GM04504 (cell line): ENCODE measurements at regions not wholly inside any gene's neighbourhood (a gene's known extent, or its start where the extent isn't known, plus 50 kb on each side); places are given as distances from the start of the nearest gene placed in this dataset.
"Not testable (repeated sequence)": the region's sequence is repeated elsewhere in the genome, so short reads cannot be mapped to it uniquely, and the experiment has no call there.

Source experiments
- DNase-seq: peaks from one replicate; pipeline ENCODE4 v3.0.0-alpha.2; 2012; ENCODE audit warnings: low read depth

DNA sequence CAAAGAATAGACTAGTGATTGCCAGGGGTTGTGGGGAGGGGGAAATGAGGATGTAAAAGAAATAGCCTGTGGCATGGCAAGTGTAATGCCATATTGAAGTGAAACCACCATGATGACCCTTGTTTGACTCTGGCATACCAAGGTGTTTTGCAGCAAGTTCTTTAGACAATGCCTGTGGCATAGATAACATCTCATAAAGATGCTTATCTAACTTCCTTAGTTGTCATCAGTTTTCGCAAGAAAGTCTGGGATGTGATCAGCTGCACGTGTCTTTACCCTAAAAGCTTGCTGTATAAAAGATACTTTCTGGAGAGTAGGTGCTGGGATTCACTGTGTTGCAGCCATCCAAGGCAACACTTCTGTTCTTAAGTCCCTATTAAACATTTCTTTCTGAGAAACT lies 176.1 kb upstream of the MAGEB16 start:
- DNase-seq, result no peak

DNA sequence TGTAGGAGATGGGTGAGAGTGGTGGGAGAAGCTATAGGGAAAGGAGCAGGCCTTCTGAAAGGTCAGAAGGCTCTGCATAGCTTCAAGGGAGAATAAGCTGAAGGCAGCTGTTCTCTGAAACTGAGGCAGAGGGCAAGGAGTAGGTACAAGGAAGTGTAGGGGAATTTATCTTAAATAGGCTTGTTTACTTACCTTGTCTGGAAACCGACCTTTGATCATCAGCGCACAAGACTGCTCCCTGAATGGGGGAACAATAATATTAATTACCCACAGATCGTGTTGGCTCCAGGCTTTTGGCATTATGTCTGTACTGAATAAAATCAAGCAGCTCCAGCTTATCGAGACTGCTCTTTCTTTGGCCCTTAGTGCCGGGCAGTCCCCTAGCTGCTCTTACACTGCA lies 175.5 kb upstream of the MAGEB16 start:
- DNase-seq, result no peak

DNA sequence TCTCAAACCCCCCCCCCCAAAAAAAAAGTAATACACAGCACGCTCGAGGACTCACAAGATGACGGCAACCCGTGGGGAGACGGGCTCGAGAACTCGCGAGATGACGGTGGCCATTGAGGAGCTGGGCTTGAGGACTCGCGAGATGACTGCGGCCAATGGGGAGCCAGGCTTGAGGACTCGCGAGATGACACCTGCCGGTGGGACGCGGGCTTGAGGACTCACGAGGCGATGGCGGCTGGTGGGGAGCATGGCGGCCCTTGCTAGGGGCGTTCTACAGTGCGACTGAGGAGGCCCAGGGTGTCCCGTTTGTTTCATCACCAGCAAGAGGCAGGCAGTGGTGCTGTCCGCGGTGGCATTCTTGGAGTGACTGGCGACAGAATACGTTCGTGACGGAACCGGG lies 172.4 kb upstream of the MAGEB16 start:
- no peak for DNase-seq

DNA sequence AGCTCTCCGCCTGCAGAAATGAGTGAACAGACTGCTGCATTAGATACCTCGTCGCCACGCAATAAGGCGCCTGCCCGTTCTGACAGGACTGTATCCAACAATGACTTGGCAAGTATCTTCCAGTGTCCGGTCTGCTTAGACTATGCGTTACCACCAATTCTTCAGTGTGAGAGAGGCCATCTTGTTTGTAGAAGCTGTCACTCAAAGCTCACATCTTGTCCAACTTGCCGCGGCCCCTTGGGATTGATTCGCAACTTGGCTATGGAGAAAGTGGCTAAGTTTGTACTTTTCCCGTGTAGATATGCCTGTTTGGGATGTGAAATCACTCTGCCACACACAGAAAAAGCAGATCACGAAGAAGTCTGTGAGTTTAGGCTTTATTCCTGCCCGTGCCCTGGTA lies 172.0 kb upstream of the MAGEB16 start:
- DNase-seq, result no peak

DNA sequence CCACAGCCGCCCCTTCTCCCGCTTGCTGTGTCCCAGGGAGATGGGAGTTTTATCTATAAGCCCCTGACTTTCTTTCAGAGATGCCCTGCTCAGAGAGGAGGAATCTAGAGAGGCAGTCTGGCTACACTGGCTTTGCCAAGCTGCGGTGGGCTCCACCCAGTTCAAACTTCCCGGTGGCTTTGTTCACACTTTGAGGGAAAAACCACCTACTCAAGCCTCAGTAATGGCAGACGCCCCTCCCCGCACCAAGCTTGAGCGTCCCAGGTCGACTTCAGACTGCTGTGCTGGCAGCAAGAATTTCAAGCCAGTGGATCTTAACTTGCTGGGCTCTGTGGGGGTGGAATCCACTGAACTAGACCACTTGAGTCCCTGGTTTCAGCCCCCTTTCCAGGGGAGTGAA lies 162.2 kb upstream of the MAGEB16 start:
- DNase-seq, result not testable (repeated sequence)

DNA sequence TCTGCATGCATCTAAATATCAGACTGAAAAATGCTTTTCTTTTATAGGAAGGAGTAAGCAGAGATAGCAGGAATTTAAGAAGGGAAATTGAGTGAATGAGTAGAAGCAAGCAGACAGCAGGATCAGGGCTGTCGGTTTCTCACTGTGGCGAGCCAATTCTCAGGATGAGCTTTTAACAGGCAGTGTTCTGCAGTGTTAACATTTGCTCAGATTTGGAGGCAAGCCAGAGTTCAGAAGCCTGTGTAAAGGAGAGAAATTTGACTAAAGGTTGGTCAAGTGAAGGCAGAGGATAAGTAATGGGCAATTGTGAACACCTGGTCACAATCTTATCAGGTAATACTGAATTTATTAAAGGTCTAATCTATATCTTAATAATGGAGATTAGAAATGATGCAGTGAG lies 133.3 kb upstream of the MAGEB16 start:
- DNase-seq, result no peak

DNA sequence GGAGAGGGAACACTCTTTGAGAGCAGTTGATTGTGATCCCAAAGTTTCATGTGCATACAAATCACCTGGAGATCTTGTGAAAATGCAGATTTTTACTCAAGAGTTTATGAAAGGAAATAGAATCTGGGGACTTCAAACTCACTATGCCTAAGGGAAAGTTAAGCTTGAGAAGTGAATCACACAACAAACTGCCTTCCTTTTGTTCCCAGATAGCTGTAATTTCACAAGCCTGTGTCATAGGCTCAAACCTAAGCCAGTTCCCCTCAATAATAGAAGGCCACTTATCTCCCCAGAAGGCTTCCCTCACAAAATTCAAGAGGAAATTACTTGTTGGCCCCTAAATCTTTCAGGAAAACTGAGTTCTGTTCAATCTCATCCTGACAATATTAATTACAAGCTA lies 132.8 kb upstream of the MAGEB16 start:
- no peak for DNase-seq

DNA sequence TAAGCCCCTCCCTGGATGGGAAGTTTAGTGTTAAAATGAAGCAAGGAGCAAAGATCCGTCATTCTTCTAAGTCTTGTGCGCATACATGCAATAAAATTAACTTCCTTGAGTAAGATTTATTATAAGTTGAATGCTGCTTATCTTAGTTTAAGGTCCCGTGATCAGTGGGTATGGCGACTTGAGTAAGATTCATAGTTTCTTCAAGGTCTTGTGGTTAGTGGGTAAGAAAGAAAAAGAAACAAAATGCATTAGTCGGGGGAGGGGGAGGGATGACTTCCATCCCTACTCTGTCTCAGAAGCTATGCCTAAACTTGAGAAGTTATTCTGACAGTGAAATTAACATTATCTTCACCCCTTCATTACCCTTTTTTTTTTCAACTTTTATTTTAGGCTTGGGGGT lies 127.3 kb upstream of the MAGEB16 start:
- DNase-seq, result no peak

DNA sequence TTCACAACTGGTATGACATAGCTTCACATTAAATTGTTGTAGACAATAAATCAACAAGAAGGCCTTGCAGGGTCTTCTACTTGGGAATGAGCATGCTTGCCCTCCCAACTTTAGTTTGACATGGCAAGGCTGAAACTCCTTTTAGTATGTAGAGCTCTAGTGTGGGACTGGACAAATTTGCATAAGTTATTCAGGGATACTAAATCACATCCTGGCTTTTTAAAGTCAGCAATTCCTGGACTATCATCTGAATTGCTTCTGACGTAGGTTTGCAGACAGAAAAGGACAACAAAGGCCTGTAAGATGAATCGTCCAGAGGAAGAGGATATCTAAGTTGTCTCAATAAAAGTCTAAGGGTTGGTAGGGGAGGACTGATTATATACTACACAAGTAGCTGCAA lies 123.0 kb upstream of the MAGEB16 start:
- DNase-seq, result no peak

DNA sequence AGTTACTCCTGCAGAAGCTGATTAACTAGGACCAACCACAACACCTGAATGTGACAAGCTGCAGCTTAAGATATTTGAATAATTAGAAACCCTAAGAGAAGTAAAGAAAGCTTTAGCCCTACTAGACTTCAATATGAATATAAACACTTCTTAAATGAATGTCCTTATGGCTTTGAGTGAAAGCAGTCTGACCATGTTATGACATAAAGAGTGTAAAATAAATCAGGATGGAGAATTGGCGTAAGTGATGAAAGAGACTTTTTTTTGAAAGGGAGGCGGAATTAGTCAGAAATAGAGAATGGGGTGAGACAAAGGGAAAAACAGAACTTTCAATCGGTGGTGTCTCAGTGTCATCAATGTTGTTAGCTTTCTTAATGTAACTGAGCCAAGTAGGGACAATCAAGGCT lies 117.2 kb upstream of the MAGEB16 start:
- DNase-seq, result no peak

DNA sequence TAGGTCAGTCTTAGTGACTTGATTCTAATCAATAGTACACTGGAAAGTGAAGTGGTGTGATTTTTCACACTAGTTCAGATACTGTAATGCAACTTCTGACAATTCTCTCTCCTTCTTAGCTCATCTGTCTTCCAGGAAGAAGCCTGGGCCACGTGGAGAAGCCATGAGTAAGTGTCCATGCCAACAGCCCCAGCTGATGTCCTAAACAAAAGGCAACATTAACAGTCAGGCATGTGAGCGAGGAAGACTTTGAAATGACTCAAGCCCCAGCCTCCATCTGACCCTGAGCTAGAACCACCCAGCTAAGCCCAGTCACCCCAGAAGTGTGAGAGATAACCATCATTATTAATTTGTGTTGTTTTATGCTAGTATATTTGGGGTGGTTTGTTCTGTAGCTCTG lies 115.7 kb upstream of the MAGEB16 start:
- no peak for DNase-seq

DNA sequence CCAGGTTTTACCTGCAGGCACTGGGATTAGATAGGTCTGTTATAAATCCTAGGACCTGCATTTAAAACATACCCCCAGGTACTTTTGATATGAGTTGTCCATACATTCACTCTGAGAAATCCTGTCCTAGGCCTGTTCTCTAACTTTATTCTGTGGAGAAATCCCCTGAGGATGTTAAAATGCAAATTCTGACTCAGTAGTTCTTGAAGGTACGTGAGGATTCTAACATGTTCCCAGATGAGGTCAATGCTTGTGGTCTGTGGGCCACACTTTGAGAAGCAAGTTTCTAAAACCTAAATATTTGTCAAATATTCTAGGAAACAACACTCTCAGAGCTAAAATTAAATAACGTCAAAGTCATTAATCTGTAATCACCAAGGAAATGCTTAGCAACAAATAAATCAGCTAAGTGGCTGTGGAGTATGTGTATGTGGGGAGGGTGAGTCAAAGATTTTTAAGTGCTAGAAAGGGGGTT lies 101.3 kb upstream of the MAGEB16 start:
- DNase-seq, result no peak

DNA sequence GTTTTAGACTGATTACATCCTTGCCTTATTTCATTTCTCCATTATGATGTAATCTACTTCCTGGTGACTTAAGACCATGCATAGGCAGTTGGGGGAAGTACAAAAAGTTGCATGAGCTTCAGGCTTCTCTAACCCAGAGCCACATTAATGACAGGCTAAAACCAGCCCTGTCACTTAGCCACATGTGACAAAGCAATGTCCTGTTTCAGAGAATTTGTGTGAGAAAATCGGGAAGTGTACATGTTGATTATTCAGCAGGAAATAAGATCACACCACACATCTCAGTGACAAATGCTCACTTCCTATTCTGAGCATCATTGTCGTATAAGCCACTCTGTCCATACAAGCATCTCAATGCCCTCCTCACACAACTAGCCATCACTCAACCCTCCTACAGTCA lies 98.5 kb upstream of the MAGEB16 start:
- DNase-seq, result no peak

DNA sequence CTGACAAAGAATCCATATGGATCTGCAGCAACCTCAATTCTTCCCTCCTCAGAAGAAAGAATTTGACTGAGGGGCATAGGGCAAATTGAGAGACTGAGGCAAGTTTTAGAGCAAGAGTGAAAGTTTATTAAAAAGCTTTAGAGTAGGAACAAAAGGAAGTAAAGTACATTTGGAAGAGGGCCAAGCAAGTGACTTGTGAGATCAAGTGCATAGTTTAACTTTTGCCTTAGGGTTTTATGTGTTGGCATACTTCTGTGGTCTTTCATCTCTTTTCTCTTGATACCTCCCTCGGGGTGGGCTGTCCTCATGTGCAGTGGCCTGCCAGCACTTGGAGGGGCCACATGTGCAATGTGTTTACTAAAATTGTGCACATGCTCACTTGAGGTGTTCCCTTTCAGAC lies 98.0 kb upstream of the MAGEB16 start:
- no peak for DNase-seq

DNA sequence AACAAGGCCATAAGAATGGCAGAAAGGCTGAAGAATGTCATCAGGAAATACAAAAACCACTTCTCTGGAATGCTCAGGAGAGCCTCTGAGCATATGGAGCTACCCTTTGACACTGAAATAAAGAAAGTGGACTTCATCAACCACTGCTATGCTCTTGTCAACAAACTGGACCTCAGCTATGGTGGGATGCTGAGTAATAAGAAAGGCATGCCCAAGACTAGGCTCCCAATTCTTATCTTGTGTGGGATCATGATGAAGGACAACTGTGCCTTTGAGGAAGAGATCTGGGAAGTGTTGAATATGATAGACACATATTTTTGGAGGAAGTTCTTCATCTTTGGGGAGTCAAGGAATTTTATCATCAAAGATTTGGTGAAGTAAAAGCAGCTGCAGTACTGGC lies 86.9 kb upstream of the MAGEB16 start:
- no peak for DNase-seq

DNA sequence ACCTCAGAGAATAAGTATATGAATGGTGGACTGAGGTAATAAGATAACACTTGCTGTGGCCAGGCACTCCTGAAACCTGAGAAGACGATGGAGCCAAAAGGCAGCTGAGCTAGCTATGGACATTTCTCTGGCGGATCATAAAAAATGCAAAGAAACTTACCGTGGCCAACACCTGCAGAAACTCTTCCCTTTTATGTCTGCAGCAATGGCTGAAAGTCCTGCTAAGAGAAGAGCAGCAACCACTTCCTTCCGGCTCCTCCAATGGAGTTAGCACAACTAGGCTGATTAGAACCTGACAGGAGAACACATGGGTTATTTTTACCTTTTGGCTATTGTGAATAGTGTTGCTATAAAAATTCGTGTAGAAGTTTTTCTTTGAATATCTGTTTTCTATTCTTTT lies 76.0 kb upstream of the MAGEB16 start:
- no peak for DNase-seq

DNA sequence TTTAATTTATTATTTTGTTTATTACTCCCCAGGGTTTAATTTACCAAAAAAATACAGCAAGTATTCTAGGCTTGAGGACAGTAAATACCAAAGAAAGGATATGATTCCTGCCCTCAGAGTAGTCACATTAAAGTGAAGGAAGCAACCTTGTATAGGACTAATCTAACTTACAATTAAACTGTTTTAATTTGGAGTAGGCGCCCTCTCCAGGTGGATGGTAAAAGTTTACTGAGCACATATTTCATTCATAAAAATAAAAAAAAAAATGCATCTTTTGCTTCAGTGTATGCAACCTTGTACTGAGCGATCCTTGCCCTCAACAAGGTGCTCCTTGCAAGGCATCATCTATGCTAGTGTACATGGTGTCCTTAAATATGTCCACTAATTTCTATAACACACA lies 72.0 kb upstream of the MAGEB16 start:
- peak; percentile 0 for DNase-seq

DNA sequence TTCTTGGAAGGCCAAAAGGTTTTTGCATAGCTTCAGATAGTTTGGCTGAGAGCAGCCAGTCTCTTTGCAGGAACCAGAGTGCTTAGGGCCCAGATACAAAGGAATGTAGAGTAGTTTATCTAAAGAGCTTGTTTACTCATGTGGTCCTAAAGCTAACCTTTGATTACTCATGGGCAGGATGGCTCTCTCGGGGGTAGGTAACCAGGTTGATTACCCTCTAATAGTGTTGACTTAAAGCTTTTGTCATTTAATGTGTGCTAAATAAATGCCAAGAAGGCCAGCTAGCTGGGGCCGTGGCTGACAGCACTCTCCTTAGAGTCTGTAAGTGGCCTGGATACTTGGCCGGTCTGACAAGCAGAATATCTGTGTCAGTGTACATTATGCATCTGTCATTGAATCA lies 69.7 kb upstream of the MAGEB16 start:
- DNase-seq, result no peak

DNA sequence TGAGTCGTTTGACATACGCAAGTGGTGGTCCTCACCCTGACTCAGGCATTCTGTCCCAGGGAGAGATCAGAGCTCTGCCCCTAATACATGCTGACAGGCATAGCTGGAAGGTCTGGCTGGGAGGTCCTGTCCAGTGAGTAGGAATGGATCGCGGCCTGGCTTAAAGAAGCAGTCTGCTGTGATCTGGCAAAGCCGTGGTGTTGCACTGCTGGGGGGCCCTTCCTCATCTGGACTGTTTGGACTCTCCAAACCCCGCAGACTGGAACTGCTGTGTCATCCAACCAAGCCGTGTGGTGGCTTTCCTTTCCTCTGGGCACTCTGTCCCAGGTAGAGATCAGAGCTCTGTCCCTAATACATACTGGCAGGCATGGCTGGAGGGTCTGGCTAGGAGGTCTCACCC lies 64.3 kb upstream of the MAGEB16 start:
- no peak for DNase-seq

DNA sequence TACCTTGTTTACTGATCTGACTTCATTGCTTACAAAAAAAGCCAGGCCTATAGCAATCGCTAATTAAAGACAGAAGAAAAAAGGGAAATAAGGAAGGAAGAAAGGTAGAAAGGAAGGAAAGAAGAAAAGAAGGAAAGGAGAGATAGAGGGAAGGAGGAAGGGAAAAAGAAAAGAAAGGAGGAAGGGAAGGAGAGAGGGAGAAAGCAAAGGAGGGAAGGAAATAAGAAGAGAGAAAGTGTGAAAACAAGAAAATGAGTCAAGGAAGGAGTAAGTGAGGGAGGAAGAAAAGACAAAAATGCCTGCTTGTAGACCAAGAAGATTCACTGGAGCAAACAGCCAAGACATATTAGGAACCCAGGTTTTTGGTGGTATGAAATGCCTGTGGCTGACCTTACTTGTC lies 57.0 kb upstream of the MAGEB16 start:
- DNase-seq, result no peak

DNA sequence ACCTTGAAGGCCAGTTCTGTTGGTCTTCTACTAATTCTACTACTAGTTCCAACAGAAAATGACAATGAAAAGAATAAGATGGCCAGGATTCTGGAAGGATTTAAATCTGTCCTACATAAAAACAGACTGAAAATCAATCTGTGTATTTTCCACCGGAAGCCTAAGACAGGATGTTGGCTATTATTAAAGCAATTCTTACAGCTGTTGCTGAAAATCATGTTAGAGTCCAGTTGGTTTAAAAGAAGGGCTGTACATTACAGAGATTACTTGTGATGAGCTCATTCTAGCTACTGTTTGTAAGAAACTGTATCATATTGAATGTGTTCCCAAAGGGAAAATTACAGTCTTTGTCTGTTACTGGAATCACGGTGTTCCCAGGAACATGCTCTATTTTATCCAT lies 54.8 kb upstream of the MAGEB16 start:
- no peak for DNase-seq
